ENCODE measurements at regions not wholly inside any gene's neighbourhood (a gene's known extent, or its start where the extent isn't known, plus 50 kb on each side); places are given as distances from the start of the nearest gene placed in this dataset.

DNA sequence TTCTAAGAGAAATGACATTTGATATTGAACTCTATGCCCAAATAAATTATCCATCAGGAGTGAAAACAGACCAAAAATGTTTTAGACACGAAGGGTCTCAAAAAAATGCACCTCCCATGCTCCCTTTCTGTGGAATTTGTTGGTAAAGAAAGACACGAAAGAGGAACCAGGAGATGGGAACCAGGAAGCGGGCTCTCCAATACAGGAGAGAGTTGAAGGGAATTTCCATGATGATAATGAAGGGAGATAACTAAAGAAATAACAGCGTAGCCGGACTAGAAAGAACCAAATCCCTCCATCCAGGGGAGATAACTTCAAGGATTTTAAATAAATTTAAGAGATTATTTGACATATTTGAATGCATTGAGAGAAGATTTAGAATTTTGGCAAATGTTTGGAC, 183.0 kb downstream of the DUSP6 start:
- peaks cover 5% of the 10 kb centered on the region for H3K4me1 ChIP-seq (ENCODE audit: control insufficient read depth, insufficient read depth, low read length)
- no peaks in the 10 kb centered on the region for H3K27me3 ChIP-seq (ENCODE audit: control insufficient read depth, insufficient read depth, low read length, poor library complexity, severe bottlenecking)
- Mint-ChIP-seq H3K27me3 (ENCODE audit: insufficient read depth) (no peaks in the 10 kb centered on the region), H3K27ac (no peak overlapping the region), H3K4me1 (peaks cover 9% of the 10 kb centered on the region), H3K36me3 (ENCODE audit: low read depth) (no peaks in the 10 kb centered on the region), H3K4me3 (no peak overlapping the region), H3K9me3 (peaks cover 2% of the 10 kb centered on the region)
- no peaks in the 10 kb centered on the region for H3K36me3 ChIP-seq (ENCODE audit: control insufficient read depth, insufficient read depth, low read length)
- TF ChIP-seq, protein P1, sequence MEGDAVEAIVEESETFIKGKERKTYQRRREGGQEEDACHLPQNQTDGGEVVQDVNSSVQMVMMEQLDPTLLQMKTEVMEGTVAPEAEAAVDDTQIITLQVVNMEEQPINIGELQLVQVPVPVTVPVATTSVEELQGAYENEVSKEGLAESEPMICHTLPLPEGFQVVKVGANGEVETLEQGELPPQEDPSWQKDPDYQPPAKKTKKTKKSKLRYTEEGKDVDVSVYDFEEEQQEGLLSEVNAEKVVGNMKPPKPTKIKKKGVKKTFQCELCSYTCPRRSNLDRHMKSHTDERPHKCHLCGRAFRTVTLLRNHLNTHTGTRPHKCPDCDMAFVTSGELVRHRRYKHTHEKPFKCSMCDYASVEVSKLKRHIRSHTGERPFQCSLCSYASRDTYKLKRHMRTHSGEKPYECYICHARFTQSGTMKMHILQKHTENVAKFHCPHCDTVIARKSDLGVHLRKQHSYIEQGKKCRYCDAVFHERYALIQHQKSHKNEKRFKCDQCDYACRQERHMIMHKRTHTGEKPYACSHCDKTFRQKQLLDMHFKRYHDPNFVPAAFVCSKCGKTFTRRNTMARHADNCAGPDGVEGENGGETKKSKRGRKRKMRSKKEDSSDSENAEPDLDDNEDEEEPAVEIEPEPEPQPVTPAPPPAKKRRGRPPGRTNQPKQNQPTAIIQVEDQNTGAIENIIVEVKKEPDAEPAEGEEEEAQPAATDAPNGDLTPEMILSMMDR (conservative IDR thresholded peaks at IDR 0.05) = no peak
- no peak for DNase-seq
- no peak overlapping the region for H3K27ac ChIP-seq (ENCODE audit: low read depth, low read length)
- H3K9ac ChIP-seq (ENCODE audit: extremely low read depth, low read length, poor library complexity, severe bottlenecking) = no peak overlapping the region
- H3K4me3 ChIP-seq (ENCODE audit: low read length) = no peak overlapping the region
- WGBS, 2 experiments (ENCODE audit: insufficient coverage in 1 of 2, insufficient read length in 1 of 2) = 93 to 95% methylated on average over 3 to 5 of the region's 5 CpGs
- no peaks in the 10 kb centered on the region for H3K9me3 ChIP-seq (ENCODE audit: control insufficient read depth, low read length)

DNA sequence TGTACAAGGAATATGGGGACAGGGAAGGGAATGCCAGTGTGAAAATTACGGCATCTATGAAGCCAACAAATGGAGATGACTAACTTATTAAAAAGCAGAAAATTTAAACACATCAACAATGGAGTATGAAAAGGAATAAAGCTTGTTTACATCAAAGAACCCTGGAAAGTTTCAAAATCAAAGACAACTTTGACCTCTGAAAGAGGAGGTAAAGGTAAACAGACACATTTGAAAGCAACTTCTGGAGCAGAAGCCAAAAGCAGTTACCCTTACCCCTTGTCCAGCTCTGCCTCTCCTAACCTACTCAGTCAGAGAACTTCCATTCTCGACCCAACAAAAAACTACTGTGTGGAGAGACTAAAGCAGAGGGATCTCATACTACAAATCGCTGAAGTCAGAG, 184.3 kb downstream of the DUSP6 start:
- H3K4me1 ChIP-seq (ENCODE audit: control insufficient read depth, insufficient read depth, low read length) = peaks cover 8% of the 10 kb centered on the region
- peaks cover 2% of the 10 kb centered on the region for H3K9me3 Mint-ChIP-seq
- no peaks in the 10 kb centered on the region for H3K36me3 ChIP-seq (ENCODE audit: control insufficient read depth, insufficient read depth, low read length)
- 80% methylated on average over 2 of the region's 3 CpGs; no CpG with 5 or more reads in 1 of the 2 experiments for WGBS, 2 experiments (ENCODE audit: insufficient coverage in 1 of 2, insufficient read length in 1 of 2)
- no peak overlapping the region for H3K4me3 Mint-ChIP-seq
- H3K27ac ChIP-seq (ENCODE audit: low read depth, low read length) = no peak overlapping the region
- TF ChIP-seq, protein P1 (conservative IDR thresholded peaks at IDR 0.05) = no peak
- H3K27me3 ChIP-seq (ENCODE audit: control insufficient read depth, insufficient read depth, low read length, poor library complexity, severe bottlenecking) = no peaks in the 10 kb centered on the region
- no peak overlapping the region for H3K9ac ChIP-seq (ENCODE audit: extremely low read depth, low read length, poor library complexity, severe bottlenecking)
- no peak overlapping the region for H3K4me3 ChIP-seq (ENCODE audit: low read length)
- DNase-seq = no peak
- no peaks in the 10 kb centered on the region for H3K27me3 Mint-ChIP-seq (ENCODE audit: insufficient read depth)
- H3K36me3 Mint-ChIP-seq (ENCODE audit: low read depth) = no peaks in the 10 kb centered on the region
- H3K27ac Mint-ChIP-seq = no peak overlapping the region
- H3K4me1 Mint-ChIP-seq = peaks cover 9% of the 10 kb centered on the region
- no peaks in the 10 kb centered on the region for H3K9me3 ChIP-seq (ENCODE audit: control insufficient read depth, low read length)

DNA sequence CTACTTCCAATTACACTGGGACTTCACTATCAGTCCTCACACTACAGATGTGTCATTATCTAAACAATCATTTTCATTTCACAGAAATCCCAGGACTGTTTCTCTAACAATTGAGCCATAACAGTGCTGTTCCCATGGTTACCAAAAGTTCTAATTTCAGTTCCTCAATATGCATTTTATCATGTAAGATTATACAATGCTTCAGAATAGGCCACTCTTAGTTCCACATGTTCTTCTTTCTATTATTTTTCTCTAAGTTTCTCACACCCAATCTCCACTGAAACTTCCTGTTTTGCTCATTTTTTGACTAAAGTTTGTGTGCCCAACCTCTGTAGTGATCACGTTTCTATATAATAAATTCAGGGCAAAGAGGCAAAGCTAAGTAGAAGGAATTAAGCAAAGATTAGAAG, 185.8 kb downstream of the DUSP6 start:
- Histone ChIP-seq H3K9ac (ENCODE audit: extremely low read depth, low read length, poor library complexity, severe bottlenecking) (no peak overlapping the region), H3K27ac (ENCODE audit: low read depth, low read length) (no peak overlapping the region), H3K9me3 (ENCODE audit: control insufficient read depth, low read length) (no peaks in the 10 kb centered on the region), H3K27me3 (ENCODE audit: control insufficient read depth, insufficient read depth, low read length, poor library complexity, severe bottlenecking) (no peaks in the 10 kb centered on the region), H3K4me3 (ENCODE audit: low read length) (no peak overlapping the region), H3K36me3 (ENCODE audit: control insufficient read depth, insufficient read depth, low read length) (no peaks in the 10 kb centered on the region), H3K4me1 (ENCODE audit: control insufficient read depth, insufficient read depth, low read length) (peaks cover 11% of the 10 kb centered on the region)
- no peaks in the 10 kb centered on the region for H3K36me3 Mint-ChIP-seq (ENCODE audit: low read depth)
- H3K4me1 Mint-ChIP-seq = peaks cover 9% of the 10 kb centered on the region
- no peak for DNase-seq
- WGBS, 2 experiments (ENCODE audit: insufficient coverage in 1 of 2, insufficient read length in 1 of 2) = 92 to 100% methylated on average over 1 of the region's 1 CpG
- H3K27ac Mint-ChIP-seq = no peak overlapping the region
- TF ChIP-seq, protein P1 (conservative IDR thresholded peaks at IDR 0.05) = no peak
- H3K9me3 Mint-ChIP-seq = peaks cover under 1% of the 10 kb centered on the region
- no peaks in the 10 kb centered on the region for H3K27me3 Mint-ChIP-seq (ENCODE audit: insufficient read depth)
- H3K4me3 Mint-ChIP-seq = no peak overlapping the region
